GF-D8 (cell line): ENCODE measurements at regions not wholly inside any gene's neighbourhood (a gene's known extent, or its start where the extent isn't known, plus 50 kb on each side); places are given as distances from the start of the nearest gene placed in this dataset.

Source experiments
- DNase-seq: peaks from one replicate; lab custom pipeline; 2025; lab: John Stamatoyannopoulos, UW

DNA sequence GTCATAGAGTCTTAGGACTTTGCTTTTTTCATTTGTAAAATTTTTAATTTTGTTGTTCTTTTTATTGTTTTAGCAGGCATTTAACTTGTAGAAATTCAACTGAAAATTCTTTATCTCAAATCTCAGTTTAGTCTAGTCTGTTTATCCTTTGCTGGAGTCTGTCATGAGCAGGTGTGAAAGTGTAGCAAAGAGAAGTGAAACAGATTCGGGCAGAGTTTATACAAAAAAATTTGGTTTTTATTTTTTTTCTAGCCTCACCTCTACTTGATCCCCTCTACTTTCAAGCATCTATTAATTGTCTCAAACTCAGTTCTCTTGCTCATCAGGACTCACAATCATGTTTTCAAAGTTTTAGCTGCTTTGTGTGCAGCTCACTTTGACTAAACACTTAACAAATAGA, 655.2 kb downstream of the HDGFL1 start:
- no peak for DNase-seq

DNA sequence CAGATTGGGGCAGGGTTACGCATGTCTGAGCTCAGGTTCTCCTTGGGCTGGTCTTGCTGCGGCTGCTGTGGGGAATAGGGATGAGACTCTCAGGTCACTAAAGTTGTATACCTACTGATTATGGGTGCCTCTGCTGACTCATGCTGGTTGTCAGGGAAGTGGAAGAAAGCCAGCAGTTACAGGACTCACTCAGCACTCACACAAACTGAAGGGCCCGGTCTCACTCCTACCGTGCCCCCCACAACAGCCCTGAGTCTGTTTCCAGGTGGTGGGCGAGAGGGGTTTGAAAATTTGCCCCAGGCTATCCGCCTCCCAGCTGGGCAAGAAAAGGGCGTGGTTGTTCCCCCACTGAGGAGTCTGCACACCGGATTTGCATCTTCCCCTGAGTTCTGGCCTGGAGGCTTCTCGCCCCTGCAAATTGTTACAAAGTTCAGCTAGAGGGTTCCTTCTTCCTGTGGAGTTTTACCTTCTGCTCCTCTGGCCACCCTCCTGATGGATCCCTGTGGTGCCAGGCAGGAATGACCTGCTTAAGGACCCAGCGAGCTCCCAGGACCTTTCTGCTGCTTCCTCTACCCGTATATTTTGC, 659.2 kb downstream of the HDGFL1 start:
- no peak for DNase-seq

DNA sequence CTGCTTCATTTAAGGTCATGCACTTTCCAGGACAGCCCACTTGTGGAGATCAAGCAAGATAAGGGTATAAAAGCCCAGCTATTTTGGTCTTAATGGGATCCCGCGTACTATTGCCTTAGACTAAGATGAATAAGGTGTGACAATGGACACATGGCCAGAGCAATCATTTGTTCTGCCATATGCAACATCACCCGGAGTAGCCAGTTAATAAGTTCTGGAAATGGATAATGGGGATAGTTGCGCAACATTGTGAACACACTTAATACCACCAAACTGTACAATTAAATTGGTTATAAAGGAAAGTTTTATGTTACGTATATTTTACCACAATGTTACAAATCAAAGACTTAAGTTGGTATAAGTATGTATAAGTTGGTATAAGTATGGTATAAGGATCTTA, 674.5 kb downstream of the HDGFL1 start:
- no peak for DNase-seq

DNA sequence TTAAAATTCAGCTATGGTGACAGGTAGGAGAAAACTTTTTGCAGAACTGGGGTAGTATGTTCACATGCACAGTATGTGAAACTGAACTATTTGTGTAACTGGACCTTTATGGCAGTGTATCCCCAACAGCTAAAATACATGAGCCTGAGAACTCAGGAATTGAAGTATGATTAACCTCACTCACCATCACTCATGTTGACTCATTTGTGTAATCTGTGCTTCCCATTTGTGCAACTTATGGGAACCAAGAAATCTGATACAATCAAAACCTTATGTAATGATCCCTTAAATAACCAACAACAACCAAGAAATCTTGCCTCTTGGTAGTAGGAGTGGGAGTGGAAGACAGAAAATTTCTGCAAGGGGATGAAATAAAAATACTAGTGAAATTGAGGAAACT, 674.9 kb downstream of the HDGFL1 start:
- no peak for DNase-seq

DNA sequence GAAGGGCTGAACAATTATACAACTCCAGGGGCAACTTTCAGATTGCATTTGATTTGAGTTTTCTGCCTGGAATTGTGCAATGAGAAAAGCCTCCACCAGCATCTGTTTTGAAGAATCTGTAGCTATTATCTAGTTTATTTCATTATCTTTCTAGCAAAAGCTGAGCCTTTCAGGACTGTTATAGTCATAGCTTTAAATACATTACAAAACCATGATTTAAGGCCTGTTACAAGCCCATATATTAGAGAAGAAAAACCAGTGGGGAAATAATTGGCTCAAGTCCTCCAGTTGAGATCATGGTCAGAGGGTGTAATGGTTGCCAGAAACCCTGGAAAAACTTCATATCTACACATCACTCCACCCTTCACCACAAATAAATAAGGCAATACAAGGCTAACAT, 676.2 kb downstream of the HDGFL1 start:
- no peak for DNase-seq

DNA sequence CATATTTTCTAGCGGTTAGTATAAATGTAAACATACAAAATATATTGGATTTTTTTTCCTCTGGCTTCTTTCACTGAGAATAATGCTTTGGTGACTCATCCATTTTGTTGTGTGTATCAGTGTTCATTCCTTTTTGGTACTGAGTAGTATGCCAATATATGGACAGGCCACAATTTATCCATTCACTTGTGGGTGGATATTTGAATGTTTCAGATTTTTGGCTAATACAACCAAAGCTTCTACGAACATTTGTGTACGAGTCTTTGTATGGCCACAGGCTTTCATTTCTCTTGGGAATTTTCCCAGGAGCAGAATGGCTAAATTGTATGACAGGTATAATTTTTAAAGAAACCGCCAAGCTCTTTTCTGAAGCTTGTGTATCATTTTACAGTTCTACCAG, 677.5 kb downstream of the HDGFL1 start:
- DNase-seq: no peak

DNA sequence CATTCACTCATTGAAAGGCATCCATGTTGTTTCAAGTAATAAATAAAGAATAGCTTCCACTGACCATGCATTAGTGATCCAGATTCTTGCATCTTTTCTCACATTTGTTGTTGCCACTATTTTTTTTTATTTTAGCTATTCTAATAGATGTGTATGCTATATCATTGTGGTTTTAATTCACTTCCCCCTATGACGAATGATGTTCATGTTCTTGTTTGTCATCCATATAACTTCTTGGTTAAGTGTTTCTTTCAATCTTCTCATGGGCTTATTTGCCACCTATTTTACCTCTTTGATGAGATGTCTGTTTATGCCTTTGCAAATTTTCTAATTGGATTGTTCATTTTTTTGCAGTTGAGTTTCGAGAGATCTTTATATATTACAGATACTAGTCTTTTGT, 681.2 kb downstream of the HDGFL1 start:
- DNase-seq: no peak

DNA sequence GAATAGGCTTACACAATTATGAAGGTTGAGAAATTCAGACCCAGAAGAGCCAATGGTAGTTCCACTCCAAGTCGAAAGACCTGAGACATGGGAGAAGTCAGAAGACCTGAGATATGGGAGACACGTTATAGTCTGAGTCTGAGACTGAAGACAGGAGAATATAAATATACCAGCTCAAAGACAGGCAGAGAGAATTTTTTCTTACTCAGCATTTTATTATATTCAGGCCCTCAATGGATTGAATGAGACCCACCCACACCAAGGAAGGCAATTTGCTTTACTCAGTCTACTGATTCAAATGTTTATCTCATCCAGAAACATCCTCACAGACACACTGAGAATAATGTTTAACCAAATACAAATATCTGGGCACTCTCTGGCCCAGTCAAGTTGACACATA, 693.5 kb downstream of the HDGFL1 start:
- no peak for DNase-seq

DNA sequence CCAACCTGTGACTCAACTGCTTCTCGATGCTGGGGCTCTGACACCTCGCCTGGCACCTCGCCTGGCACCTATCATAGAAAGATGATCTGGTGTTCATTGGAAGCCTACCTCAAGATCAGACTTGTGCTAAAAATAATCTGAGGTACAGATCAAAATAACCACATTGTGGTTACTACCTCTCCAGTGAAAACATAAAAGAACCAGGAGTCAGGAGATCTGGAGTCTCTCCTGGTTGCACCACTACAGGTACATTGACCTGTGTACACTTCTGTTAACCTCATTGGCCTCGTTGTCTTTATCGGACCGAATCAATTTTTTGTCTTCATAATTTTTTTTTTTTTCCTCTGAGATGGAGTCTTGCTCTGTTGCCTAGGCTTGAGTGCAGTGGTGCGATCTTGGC, 695.9 kb downstream of the HDGFL1 start:
- DNase-seq: no peak

DNA sequence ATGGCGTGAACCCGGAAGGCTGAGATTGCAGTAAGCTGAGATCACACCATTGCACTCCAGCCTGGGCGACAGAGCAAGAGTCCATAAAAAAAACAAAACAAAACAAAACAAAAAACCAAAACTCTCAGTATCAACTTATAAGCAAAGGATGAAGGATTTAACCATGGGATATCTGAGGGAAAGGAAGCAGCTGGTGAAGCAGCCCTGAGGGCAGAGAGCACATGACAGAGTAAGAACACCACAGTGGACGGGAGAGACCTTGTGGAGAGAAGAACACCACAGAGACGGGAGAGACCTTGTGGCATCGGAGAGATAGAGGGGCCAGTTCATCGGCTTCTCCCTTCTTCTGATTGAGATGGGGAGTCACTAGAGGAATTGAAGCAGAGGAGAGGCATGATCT, 697.2 kb downstream of the HDGFL1 start:
- no peak for DNase-seq

DNA sequence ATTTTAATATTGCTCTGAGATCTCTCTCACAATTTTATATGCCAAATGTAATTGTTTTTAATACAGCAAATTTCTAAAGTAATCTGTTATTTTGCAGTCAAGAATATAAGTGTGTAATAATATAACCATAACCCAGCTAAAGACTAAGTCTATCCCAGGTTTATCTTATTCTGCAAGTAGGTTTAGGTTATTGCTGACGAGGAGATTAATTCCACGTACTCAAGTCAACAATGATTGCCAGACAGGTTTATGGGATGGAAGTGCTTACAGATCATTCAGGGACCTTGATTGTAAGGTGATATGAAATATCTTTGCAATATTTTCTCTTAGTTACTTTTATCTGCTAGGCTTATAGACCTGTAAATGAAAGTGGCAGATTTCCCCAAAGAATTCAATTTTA, 698.3 kb downstream of the HDGFL1 start:
- DNase-seq: no peak

DNA sequence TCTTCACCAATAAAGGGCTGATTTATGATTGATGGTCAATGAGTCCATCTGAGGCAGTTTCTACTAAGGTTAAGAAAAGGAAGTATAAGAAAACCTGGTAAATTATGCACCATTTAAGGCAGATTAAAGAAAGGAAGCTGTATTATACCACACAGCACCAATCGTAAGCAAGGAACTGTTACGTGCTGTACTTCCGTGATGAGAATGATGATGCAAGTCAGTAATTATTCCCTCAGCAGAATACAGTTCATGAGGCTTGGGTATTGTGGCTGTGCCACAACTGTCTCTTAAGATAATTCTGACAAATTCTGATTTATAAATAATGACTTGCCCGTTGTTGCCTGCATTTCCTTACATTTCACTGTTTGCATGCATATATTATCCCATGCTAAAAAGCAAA, 699.0 kb downstream of the HDGFL1 start:
- DNase-seq: no peak

DNA sequence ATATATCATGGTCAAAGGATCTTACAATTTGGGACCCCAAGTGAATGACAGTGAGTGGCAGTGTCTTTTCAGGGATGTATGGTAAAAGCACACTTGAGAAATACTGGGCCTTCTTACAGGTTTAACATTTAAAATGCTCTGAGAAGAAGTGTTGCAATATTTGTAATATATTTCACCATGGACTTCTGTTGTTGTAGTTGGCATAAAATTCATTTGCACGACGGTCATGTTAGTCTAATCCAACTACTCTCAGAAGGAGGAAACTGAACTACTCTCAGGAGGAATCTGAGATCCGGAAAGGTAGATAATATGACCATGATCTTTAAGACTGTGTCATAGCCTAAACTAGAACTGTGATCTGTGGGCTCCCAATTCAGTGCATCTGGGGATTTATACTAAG, 700.1 kb downstream of the HDGFL1 start:
- DNase-seq: no peak

DNA sequence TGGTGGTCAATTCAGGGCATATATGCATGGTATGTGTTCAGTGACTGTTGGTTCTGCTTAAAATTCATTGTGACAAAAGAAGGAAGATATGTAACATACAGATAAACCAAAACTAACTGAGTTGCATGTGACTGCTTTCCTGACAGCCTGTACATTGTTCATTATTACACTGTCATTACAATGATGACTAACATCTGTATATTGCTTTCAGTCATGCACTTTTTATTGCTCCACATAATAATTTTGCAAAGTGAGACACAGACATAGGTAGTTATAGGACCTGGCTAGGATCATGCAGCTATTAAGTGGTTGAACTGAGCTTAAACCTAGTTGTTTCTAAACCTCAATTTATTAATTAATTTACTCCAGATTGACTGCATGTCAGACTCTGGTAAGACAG, 703.2 kb downstream of the HDGFL1 start:
- no peak for DNase-seq

DNA sequence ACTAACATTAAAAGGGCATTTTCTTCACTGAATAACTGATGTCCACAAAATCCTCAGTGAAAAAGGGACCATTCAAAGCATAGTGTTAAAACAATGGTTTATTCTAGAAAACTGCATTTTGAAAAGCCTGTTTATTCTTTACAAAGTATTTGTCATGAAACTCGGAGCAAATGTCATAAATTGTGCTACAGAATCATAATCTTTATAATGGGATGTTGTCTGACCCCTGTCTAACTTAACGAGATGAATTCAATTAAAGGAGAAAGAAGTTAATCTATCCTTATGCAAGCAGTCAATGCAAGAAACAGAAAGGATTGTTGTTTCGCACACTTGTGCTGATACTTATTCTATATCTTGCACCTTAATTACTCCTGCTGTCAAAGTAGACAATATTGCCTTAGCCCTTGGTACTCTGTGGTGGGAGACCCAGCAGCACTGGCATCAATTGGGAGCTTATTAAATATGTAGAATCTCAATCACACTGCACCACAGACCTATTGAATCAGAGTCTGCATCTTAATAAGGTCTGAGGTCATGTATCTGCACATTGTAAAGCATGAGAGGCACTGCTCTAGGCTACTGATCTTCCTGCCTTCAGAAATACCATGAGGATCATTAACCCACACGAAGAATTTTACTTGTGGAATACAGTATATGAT, 708.3 kb downstream of the HDGFL1 start:
- no peak for DNase-seq

DNA sequence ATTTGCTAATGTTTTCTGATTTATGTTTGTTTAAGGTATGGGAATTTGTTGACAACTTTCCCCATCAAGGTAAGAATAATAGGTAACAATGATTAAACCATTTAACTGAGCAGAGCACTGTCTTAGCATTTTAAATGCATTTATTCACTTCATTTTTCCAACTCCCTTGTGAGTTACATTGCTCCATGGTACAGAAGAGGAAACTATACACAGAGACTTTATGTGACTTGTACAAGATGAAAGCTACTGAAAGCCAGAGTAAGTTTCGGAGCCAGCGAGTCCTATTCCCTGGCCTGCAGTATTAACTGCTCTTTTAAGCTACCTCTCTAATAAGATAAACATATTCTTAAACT, 708.8 kb downstream of the HDGFL1 start:
- no peak for DNase-seq

DNA sequence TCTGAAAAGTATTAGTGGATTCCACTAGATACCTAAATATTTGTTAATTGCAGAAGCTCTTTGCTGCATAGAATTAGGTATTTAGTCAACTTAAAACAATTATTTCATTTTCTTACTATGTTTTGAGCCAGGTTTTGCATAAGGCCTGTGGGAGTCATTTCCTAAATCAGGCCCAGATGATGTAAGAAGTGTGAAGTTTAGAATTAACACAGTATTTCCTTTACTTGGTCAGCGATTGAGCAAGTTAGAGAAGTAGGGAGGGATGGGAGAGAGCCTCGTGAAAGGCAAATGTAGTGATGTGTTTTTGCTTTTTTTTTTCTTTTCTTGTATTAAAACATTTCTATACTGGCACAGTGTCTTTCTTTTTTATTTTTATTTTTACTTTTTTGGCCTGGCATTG, 711.1 kb downstream of the HDGFL1 start:
- DNase-seq: no peak

DNA sequence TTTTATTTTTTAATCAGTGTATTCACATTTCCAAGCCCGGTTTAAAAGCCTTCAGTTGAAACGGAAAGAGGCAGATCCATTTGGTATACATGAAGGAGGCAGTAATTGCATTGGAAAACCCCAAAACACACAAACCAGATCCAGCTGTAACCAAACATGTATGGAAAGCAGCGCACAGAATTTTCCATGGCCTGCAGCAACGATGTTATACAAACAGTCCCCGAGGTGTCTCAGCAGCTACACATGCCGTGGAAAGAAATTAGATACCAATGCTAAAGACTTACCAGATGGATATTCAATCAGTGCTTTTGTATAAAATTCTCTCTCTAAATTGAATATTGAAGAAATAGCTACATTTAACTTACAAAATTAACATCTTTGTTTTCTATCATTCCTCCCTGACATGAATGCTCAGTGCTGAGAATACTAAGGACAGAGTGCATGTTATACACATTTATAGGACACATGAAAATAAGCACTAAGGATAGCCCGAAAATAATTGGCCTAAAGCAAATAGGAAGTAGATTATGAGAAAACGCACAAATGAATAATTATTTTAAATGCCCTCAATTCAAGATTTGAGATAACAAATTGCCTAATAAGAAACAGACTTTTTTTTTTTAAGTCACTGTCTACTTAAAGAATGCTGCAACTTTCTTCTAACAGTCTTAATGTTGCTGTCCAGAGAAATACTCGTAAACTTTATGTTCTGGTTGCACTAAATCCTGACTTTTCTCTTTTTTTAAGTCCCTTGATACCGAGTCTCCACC, 713.1 kb downstream of the HDGFL1 start:
- no peak for DNase-seq

DNA sequence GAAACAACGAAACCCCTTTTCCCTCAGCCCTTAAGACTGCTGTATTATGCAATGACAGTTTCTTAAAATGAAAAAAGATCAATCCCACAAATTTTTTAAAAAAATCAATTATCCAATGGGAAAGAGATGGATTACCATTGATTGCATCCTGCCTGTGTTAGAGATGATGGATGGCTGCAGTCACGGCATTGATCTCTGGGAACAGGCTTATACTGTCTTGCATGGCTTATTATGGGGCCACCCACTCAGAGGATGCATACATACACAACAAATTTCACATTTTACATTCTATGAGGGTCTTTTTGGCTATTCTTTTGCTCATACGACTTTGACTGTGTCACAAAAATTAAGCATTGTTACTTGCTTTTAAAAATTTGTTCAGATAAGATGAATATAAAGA, 724.3 kb downstream of the HDGFL1 start:
- DNase-seq: no peak

DNA sequence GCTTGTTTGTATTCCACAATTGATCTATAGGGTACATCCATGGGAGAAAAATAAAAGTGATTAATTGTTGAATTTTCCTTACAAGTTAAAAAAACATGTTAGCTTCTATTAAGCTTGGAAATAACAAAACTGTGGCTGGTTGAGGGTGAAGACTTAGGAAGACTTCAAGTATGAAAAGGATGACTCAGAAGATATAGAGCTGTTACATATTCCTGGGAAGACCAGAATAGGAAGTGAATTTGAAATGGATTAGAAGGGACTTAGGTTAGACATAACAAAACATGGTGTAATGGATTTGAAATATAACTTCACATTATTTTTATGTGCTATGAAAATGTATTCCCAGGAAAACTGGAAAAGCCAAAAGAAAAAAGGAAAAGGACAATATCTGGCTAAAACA, 732.2 kb downstream of the HDGFL1 start:
- DNase-seq: no peak

DNA sequence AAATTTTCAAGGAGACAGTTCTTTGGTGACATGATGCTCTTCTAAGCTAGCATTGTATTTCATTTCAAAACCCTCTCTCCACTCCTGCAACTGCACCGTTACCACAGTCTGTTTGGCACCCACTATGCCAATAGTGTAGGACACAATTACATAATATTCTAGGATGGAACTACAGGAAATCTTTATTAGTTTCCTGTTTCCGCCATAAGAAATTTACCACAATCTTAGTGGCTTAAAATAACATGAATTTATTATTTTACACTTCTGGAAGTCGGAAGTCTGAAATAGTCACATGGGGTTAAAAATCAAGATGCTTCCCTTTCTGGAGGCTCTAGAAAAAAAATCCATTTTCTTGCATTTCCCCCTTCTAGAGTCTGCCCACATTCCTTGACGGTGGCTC, 733.1 kb downstream of the HDGFL1 start:
- peak; percentile 20 for DNase-seq

DNA sequence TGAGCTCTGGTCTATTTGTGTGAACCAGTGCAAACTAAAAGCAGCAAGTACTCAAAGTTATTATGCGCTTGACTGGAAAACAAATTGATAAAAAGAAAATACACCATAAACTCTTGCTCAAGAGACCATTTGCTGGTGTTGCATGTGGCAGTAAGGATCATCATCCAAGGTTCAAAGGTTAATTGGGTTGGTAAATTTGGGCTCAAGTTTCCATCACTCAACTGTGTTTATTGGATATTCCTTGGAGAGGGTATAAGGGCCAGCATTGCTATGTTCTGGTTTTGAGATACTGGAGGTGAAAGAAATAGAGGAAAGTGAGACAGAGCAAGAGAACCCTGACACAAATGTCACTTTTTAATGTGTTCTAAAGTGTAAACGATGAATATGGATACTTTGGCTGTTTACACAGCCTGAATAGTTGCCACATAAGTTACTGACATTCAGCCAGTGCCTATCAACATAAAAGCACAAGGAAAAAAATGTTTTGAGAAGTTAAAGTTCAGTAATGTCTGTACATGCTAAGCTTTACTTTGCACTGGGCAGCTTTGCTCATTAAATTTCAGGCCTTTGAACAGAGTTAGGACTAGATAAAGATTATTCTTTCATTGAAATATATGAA, 736.1 kb downstream of the HDGFL1 start:
- DNase-seq: no peak

DNA sequence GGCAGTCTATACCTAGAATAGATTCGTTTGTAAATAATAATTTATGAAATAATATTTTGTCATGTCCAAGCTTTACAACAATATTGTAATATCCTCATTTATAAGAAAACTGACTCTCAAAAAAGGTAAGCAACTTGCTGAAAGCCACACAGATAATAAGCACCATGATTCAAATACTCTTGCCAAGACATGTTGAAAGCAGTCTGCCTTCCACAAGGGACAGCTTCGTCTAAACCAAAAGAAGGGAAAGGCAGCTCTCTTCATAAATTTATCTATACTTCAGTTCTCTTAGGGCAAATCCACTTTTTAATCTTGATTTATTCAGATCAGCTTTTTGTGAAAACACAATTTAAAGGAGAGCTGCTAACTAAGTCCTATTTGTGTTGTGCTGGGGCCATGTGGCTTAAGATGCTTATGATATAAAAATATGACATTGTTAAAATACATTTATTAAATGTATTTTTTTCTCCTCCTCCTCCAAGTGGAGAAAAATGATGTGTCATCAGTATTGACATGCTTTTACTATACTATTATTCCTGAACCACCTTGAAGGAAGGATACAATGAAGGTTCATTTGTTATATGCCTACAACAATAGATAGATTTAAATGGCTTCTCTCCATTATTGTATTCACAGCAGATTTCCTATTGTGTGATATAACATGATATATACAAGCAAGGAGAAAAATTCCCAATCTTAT, 737.0 kb downstream of the HDGFL1 start:
- no peak for DNase-seq
